Tibial nerve (tissue), 4 donors: ENCODE measurements at regions not wholly inside any gene's neighbourhood (a gene's known extent, or its start where the extent isn't known, plus 50 kb on each side); places are given as distances from the start of the nearest gene placed in this dataset.

Experiments
- DNase-seq, 2 donors: peaks; one replicate each; pipeline ENCODE4 v3.0.0-alpha.2; 2019; ENCODE audit warnings: low spot score in 2 of 2
- H3K27ac ChIP-seq, 4 donors: fragments of 200-600 bp; sonication (generic) in 3 of 4; one replicate each; pipeline ENCODE4 v1.5.1; 2017 to 2019; ENCODE audit warnings: mild to moderate bottlenecking in 1 of 4
- H3K27me3 ChIP-seq, 2 donors: fragments of 200-600 bp; sonication (generic) in 1 of 2; one replicate each; pipeline versions ENCODE4 v1.5.1 to v1.6.0; 2017 to 2019
- H3K36me3 ChIP-seq, 3 donors: fragments of 200-600 bp; sonication (generic); one replicate each; pipeline ENCODE4 v1.5.1; 2018 to 2019
- H3K4me1 ChIP-seq, 4 donors: fragments of 200-600 bp; sonication (generic) in 3 of 4; one replicate each; pipeline ENCODE4 v1.5.1; 2017 to 2019
- H3K4me3 ChIP-seq, 4 donors: fragments of 200-600 bp; sonication (generic) in 3 of 4; one replicate each; pipeline ENCODE4 v1.5.1; 2017 to 2019; ENCODE audit warnings: mild to moderate bottlenecking in 1 of 4, moderate library complexity in 1 of 4
- H3K9me3 ChIP-seq, 4 donors: fragments of 200-600 bp; sonication (generic) in 3 of 4; one replicate each; pipeline ENCODE4 v1.5.1; 2017 to 2019
- EP300 ChIP-seq, 2 donors: sonication (generic); formaldehyde crosslinking; IDR thresholded peaks; one replicate each; pipeline ENCODE4 v1.6.1; 2017; ENCODE audit warnings: antibody characterized with exemption in 2 of 2, mild to moderate bottlenecking in 1 of 2
- POLR2A ChIP-seq, 2 donors: fragments of 450-650 bp; IDR thresholded peaks; one replicate each; pipeline ENCODE4 v1.6.1; 2017; ENCODE audit warnings: antibody characterized with exemption in 2 of 2, mild to moderate bottlenecking in 2 of 2, moderate library complexity in 2 of 2
- WGBS, 2 donors: methylation state at CpG; one replicate each; pipeline ENCODE4 v1.1.5; 2018; 5-methylcytosine and 5-hydroxymethylcytosine counted together
- TF ChIP-seq, protein P1 (sequence below), 5 experiments: fragments of 200-600 bp in 3 of 5; fragments of 450-650 bp in 2 of 5; sonication (generic) in 3 of 5; IDR thresholded peaks; one replicate each; pipeline ENCODE4 v1.5.1; 2016 to 2019; ENCODE audit warnings: antibody characterized with exemption in 5 of 5, mild to moderate bottlenecking in 3 of 5, moderate library complexity in 2 of 5

GRCh38 chr20:11059659-11060058 lies 385.9 kb upstream of the JAG1 start:
- 62 to 72% methylated on average over 2 of the region's 2 CpGs for WGBS, 2 donors
- no peak overlapping the region for H3K27ac ChIP-seq
- H3K27me3 ChIP-seq, result no peaks in the 10 kb centered on the region
- no peaks in the 10 kb centered on the region for H3K36me3 ChIP-seq
- peaks cover 0 to 28% (median 0%) of the 10 kb centered on the region in 4 donors for H3K4me1 ChIP-seq
- no peaks in the 10 kb centered on the region for H3K9me3 ChIP-seq
- TF ChIP-seq POLR2A (IDR thresholded peaks at IDR 0.05), result no peak
- TF ChIP-seq EP300 (IDR thresholded peaks at IDR 0.05), result no peak
- TF ChIP-seq, protein P1, sequence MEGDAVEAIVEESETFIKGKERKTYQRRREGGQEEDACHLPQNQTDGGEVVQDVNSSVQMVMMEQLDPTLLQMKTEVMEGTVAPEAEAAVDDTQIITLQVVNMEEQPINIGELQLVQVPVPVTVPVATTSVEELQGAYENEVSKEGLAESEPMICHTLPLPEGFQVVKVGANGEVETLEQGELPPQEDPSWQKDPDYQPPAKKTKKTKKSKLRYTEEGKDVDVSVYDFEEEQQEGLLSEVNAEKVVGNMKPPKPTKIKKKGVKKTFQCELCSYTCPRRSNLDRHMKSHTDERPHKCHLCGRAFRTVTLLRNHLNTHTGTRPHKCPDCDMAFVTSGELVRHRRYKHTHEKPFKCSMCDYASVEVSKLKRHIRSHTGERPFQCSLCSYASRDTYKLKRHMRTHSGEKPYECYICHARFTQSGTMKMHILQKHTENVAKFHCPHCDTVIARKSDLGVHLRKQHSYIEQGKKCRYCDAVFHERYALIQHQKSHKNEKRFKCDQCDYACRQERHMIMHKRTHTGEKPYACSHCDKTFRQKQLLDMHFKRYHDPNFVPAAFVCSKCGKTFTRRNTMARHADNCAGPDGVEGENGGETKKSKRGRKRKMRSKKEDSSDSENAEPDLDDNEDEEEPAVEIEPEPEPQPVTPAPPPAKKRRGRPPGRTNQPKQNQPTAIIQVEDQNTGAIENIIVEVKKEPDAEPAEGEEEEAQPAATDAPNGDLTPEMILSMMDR (IDR thresholded peaks at IDR 0.05), result no peak
- DNase-seq, result no peak
- no peak overlapping the region for H3K4me3 ChIP-seq

DNA sequence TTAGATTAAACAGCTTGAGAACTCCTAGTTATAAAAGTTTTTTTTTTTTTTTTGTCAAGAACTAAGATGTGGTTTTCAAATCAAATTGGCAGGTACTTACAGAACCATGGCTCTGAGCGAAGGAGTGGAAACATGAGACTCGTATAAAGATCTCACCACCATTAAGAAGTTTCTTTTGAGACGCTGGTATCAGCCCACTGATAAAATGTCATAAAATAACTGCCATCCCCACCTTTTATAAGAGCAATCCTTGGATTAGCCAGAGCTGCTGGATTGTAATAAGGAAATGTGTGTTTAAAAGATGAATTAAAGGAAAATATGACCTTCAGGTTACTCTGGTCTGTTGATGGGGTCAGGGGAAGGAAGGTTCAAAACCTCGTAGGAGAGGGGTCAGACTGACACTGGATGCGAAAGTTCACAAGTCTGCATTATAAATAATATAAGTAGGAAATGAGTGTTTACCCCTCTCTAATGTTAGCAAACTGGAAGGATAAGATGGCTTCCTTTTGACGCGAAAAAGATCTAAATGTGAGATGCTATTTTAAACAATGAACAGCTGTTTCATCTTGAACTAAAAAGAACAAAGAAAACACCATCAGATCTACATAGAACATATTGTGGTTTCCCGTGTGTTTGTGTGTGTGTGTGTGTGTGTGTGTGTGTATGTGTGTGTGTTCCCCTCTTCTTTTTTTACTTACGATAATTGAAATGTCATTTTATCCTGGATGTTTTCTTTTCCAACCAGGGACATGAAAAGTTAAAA lies 386.8 kb upstream of the JAG1 start:
- no peak for DNase-seq
- TF ChIP-seq, protein P1 (IDR thresholded peaks at IDR 0.05), result no peak
- TF ChIP-seq EP300 (IDR thresholded peaks at IDR 0.05) (no peak), POLR2A (IDR thresholded peaks at IDR 0.05) (no peak)
- no peaks in the 10 kb centered on the region for H3K9me3 ChIP-seq
- 59 to 74% methylated on average over 9 of the region's 9 CpGs for WGBS, 2 donors
- no peaks in the 10 kb centered on the region for H3K27me3 ChIP-seq
- H3K4me3 ChIP-seq, result no peak overlapping the region
- H3K36me3 ChIP-seq, result no peaks in the 10 kb centered on the region
- H3K4me1 ChIP-seq, result peaks cover 0 to 28% (median 0%) of the 10 kb centered on the region in 4 donors
- no peak overlapping the region for H3K27ac ChIP-seq

- TF ChIP-seq POLR2A (IDR thresholded peaks at IDR 0.05) (no peak), EP300 (IDR thresholded peaks at IDR 0.05) (no peak)
- TF ChIP-seq, protein P1 (IDR thresholded peaks at IDR 0.05), result no peak
- Histone ChIP-seq H3K27me3 (no peaks in the 10 kb centered on the region), H3K27ac (no peak overlapping the region), H3K4me3 (no peak overlapping the region), H3K4me1 (peaks cover 0 to 22% (median 0%) of the 10 kb centered on the region in 4 donors), H3K36me3 (no peaks in the 10 kb centered on the region), H3K9me3 (no peaks in the 10 kb centered on the region)
- 90 to 92% methylated on average over 3 of the region's 3 CpGs for WGBS, 2 donors
- no peak for DNase-seq
These were observed 389.6 kb upstream of the JAG1 start for GRCh38 chr20:11063444-11063843.

DNA sequence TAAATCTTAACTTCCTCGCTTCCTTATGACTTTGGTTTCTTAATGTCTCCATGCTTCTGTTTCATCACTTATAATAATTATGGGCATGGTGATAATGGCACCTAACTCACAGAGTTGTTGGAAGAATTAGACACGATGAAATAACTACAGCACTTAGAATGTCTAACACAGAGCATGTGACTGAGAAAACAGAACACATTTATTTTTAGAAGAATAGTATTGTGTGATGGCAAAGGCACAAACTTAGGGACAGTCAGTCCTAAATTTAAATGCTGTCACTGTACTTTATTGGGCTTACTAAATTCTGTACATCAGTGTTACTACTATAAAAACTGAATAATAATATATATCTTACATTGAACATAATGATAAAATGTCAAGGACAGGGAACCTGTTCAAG lies 391.1 kb upstream of the JAG1 start:
- H3K27ac ChIP-seq, result no peak overlapping the region
- H3K4me1 ChIP-seq, result peaks cover 0 to 14% (median 0%) of the 10 kb centered on the region in 4 donors
- TF ChIP-seq EP300 (IDR thresholded peaks at IDR 0.05) (no peak), POLR2A (IDR thresholded peaks at IDR 0.05) (no peak)
- WGBS, 2 donors, result 78 to 79% methylated on average over 2 of the region's 2 CpGs
- no peak overlapping the region for H3K4me3 ChIP-seq
- H3K36me3 ChIP-seq, result no peaks in the 10 kb centered on the region
- no peaks in the 10 kb centered on the region for H3K27me3 ChIP-seq
- no peak for DNase-seq
- H3K9me3 ChIP-seq, result no peaks in the 10 kb centered on the region

DNA sequence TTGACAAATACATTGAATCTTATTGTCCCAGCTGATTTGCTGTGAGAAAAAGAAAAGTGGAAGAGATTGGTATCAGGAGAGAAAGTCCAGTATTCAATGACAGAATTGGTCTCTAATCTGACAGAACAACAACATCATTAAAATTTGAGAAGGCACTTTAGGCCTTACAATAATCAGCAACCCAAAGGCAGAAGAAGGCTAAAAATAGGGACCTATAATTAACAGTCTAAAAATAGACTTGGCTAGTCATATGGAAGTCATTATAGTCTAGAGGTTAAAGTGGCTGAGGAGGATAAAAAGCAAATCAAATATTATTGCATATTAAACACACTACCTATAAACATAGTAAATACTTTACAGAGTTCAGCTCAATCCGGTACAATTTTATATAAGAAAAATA lies 393.6 kb upstream of the JAG1 start:
- Histone ChIP-seq H3K36me3 (no peaks in the 10 kb centered on the region), H3K27me3 (no peaks in the 10 kb centered on the region), H3K9me3 (no peaks in the 10 kb centered on the region), H3K4me3 (no peak overlapping the region), H3K4me1 (no peaks in the 10 kb centered on the region), H3K27ac (no peak overlapping the region)
- 57% methylated on average over 1 of the region's 1 CpG for WGBS, 2 donors
- no peak for TF ChIP-seq POLR2A (IDR thresholded peaks at IDR 0.05)
- TF ChIP-seq, protein P1 (IDR thresholded peaks at IDR 0.05), result no peak
- TF ChIP-seq EP300 (IDR thresholded peaks at IDR 0.05), result no peak
- DNase-seq, result no peak
